ENCODE measurements at regions not wholly inside any gene's neighbourhood (a gene's known extent, or its start where the extent isn't known, plus 50 kb on each side); places are given as distances from the start of the nearest gene placed in this dataset.

GRCh38 chr3:107956991-107957900 lies 133.6 kb downstream of the CD47 start:
- Histone ChIP-seq H3K4me1 (ENCODE audit: control insufficient read depth, insufficient read depth, low read length, poor library complexity, severe bottlenecking) (peaks cover 9% of the 10 kb centered on the region), H3K9me3 (ENCODE audit: control insufficient read depth in 2 of 2, low read length in 2 of 2) (no peaks in the 10 kb centered on the region), H3K27ac (ENCODE audit: insufficient read depth, low read length, poor library complexity, severe bottlenecking) (no peak overlapping the region), H3K36me3 (ENCODE audit: control insufficient read depth, insufficient read depth, low read length) (no peaks in the 10 kb centered on the region), H3K4me3 (ENCODE audit: low read depth, low read length) (no peak overlapping the region), H3K27me3 (ENCODE audit: control insufficient read depth, insufficient read depth, low read length) (no peaks in the 10 kb centered on the region)
- Mint-ChIP-seq H3K4me3 (no peak overlapping the region), H3K9me3 (peaks cover 0 to 1% (median 0%) of the 10 kb centered on the region in 7 donors), H3K27me3 (peaks cover 5% of the 10 kb centered on the region), H3K36me3 (peaks cover 4% of the 10 kb centered on the region), H3K27ac (no peak overlapping the region), H3K4me1 (peaks cover 10 to 23% (median 18%) of the 10 kb centered on the region in 4 donors)
- ATAC-seq (ENCODE audit: low read depth in 2 of 2) (no peak), DNase-seq (no peak)

GRCh38 chr3:107954845-107955244 lies 136.0 kb downstream of the CD47 start:
- H3K27me3 Mint-ChIP-seq, result peaks cover 5% of the 10 kb centered on the region
- no peak overlapping the region for H3K27ac Mint-ChIP-seq
- peaks cover 0 to 1% (median 0%) of the 10 kb centered on the region in 7 donors for H3K9me3 Mint-ChIP-seq
- Histone ChIP-seq H3K36me3 (ENCODE audit: control insufficient read depth, insufficient read depth, low read length) (no peaks in the 10 kb centered on the region), H3K4me3 (ENCODE audit: low read depth, low read length) (no peak overlapping the region), H3K27ac (ENCODE audit: insufficient read depth, low read length, poor library complexity, severe bottlenecking) (no peak overlapping the region), H3K27me3 (ENCODE audit: control insufficient read depth, insufficient read depth, low read length) (no peaks in the 10 kb centered on the region), H3K9me3 (ENCODE audit: control insufficient read depth in 2 of 2, low read length in 2 of 2) (no peaks in the 10 kb centered on the region), H3K4me1 (ENCODE audit: control insufficient read depth, insufficient read depth, low read length, poor library complexity, severe bottlenecking) (peaks cover 9% of the 10 kb centered on the region)
- H3K4me1 Mint-ChIP-seq, result peaks cover 10 to 23% (median 17%) of the 10 kb centered on the region in 4 donors
- ATAC-seq (ENCODE audit: low read depth in 2 of 2) (no peak), DNase-seq (no peak)
- H3K4me3 Mint-ChIP-seq, result no peak overlapping the region
- peaks cover 3% of the 10 kb centered on the region for H3K36me3 Mint-ChIP-seq

GRCh38 chr3:107953722-107954121 lies 137.1 kb downstream of the CD47 start:
- ATAC-seq (ENCODE audit: low read depth in 2 of 2) (no peak), DNase-seq (no peak)
- H3K4me3 Mint-ChIP-seq, result no peak overlapping the region
- H3K4me1 Mint-ChIP-seq, result peaks cover 10 to 23% (median 15%) of the 10 kb centered on the region in 4 donors
- peaks cover 9% of the 10 kb centered on the region for H3K4me1 ChIP-seq (ENCODE audit: control insufficient read depth, insufficient read depth, low read length, poor library complexity, severe bottlenecking)
- no peaks in the 10 kb centered on the region for H3K36me3 Mint-ChIP-seq
- H3K9me3 Mint-ChIP-seq, result peaks cover 0 to 1% (median 0%) of the 10 kb centered on the region in 7 donors
- H3K36me3 ChIP-seq (ENCODE audit: control insufficient read depth, insufficient read depth, low read length), result no peaks in the 10 kb centered on the region
- peaks cover 5% of the 10 kb centered on the region for H3K27me3 Mint-ChIP-seq
- no peak overlapping the region for H3K4me3 ChIP-seq (ENCODE audit: low read depth, low read length)
- H3K27ac ChIP-seq (ENCODE audit: insufficient read depth, low read length, poor library complexity, severe bottlenecking), result no peak overlapping the region
- no peaks in the 10 kb centered on the region for H3K9me3 ChIP-seq (ENCODE audit: control insufficient read depth in 2 of 2, low read length in 2 of 2)
- H3K27me3 ChIP-seq (ENCODE audit: control insufficient read depth, insufficient read depth, low read length), result no peaks in the 10 kb centered on the region
- H3K27ac Mint-ChIP-seq, result no peak overlapping the region

GRCh38 chr3:107951126-107951525 lies 139.7 kb downstream of the CD47 start:
- Mint-ChIP-seq H3K27me3 (peaks cover 5% of the 10 kb centered on the region), H3K36me3 (no peaks in the 10 kb centered on the region), H3K4me1 (peaks cover 10 to 23% (median 15%) of the 10 kb centered on the region in 4 donors), H3K27ac (no peak overlapping the region), H3K4me3 (no peak overlapping the region), H3K9me3 (peaks cover 0 to 2% (median 0%) of the 10 kb centered on the region in 7 donors)
- no peak for ATAC-seq (ENCODE audit: low read depth in 2 of 2)
- Histone ChIP-seq H3K27me3 (ENCODE audit: control insufficient read depth, insufficient read depth, low read length) (no peaks in the 10 kb centered on the region), H3K4me3 (ENCODE audit: low read depth, low read length) (no peak overlapping the region), H3K27ac (ENCODE audit: insufficient read depth, low read length, poor library complexity, severe bottlenecking) (no peak overlapping the region), H3K9me3 (ENCODE audit: control insufficient read depth in 2 of 2, low read length in 2 of 2) (no peaks in the 10 kb centered on the region), H3K36me3 (ENCODE audit: control insufficient read depth, insufficient read depth, low read length) (no peaks in the 10 kb centered on the region), H3K4me1 (ENCODE audit: control insufficient read depth, insufficient read depth, low read length, poor library complexity, severe bottlenecking) (peaks cover 9% of the 10 kb centered on the region)
- no peak for DNase-seq

GRCh38 chr3:107950417-107950816 lies 140.4 kb downstream of the CD47 start:
- no peak overlapping the region for H3K4me3 Mint-ChIP-seq
- peaks cover 0 to 2% (median 0%) of the 10 kb centered on the region in 7 donors for H3K9me3 Mint-ChIP-seq
- H3K4me1 Mint-ChIP-seq, result peaks cover 8 to 22% (median 14%) of the 10 kb centered on the region in 4 donors
- H3K27me3 Mint-ChIP-seq, result peaks cover 5% of the 10 kb centered on the region
- H3K36me3 ChIP-seq (ENCODE audit: control insufficient read depth, insufficient read depth, low read length), result no peaks in the 10 kb centered on the region
- no peaks in the 10 kb centered on the region for H3K9me3 ChIP-seq (ENCODE audit: control insufficient read depth in 2 of 2, low read length in 2 of 2)
- no peak for ATAC-seq (ENCODE audit: low read depth in 2 of 2)
- H3K36me3 Mint-ChIP-seq, result no peaks in the 10 kb centered on the region
- H3K4me1 ChIP-seq (ENCODE audit: control insufficient read depth, insufficient read depth, low read length, poor library complexity, severe bottlenecking), result peaks cover 9% of the 10 kb centered on the region
- no peak overlapping the region for H3K4me3 ChIP-seq (ENCODE audit: low read depth, low read length)
- H3K27me3 ChIP-seq (ENCODE audit: control insufficient read depth, insufficient read depth, low read length), result no peaks in the 10 kb centered on the region
- DNase-seq, result no peak
- H3K27ac ChIP-seq (ENCODE audit: insufficient read depth, low read length, poor library complexity, severe bottlenecking), result no peak overlapping the region
- H3K27ac Mint-ChIP-seq, result no peak overlapping the region

DNA sequence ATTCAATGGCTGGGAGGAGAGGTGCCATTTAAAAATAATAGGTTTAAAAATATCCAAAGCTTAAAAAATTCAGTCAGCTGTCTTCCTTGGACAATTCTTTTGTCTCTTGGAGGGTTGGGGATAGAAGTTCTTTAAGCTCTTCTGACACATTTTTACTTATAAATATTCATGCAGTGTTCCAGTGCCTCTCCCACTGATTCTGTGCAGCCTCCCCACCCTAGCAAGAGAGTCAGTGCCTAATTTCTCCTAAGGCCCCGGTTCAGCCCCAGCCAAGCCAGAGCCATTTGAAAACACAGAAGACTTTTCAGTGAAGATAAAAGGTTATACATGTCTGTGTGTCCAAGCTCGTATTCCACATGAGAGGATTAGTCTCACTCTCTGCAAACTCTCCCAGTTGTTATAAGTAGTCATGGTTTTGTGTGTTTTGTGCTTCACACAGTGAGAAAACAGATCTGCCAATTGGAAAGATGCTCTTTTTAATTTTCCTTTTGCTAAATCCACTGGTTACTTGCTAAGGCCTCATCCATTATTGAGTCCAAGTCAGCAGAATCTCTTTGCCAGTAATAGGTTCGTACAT lies 141.3 kb downstream of the CD47 start:
- no peaks in the 10 kb centered on the region for H3K9me3 ChIP-seq (ENCODE audit: control insufficient read depth in 2 of 2, low read length in 2 of 2)
- H3K27ac ChIP-seq (ENCODE audit: insufficient read depth, low read length, poor library complexity, severe bottlenecking), result no peak overlapping the region
- Mint-ChIP-seq H3K27me3 (no peaks in the 10 kb centered on the region), H3K9me3 (peaks cover 0 to 2% (median 0%) of the 10 kb centered on the region in 7 donors), H3K27ac (no peak overlapping the region), H3K4me3 (no peak overlapping the region), H3K4me1 (peaks cover 2 to 12% (median 8%) of the 10 kb centered on the region in 4 donors), H3K36me3 (no peaks in the 10 kb centered on the region)
- no peak for ATAC-seq (ENCODE audit: low read depth in 2 of 2)
- peaks cover 9% of the 10 kb centered on the region for H3K4me1 ChIP-seq (ENCODE audit: control insufficient read depth, insufficient read depth, low read length, poor library complexity, severe bottlenecking)
- no peaks in the 10 kb centered on the region for H3K36me3 ChIP-seq (ENCODE audit: control insufficient read depth, insufficient read depth, low read length)
- H3K27me3 ChIP-seq (ENCODE audit: control insufficient read depth, insufficient read depth, low read length), result no peaks in the 10 kb centered on the region
- no peak overlapping the region for H3K4me3 ChIP-seq (ENCODE audit: low read depth, low read length)
- DNase-seq, result no peak

GRCh38 chr3:107947203-107947602 lies 143.6 kb downstream of the CD47 start:
- Histone ChIP-seq H3K27ac (ENCODE audit: insufficient read depth, low read length, poor library complexity, severe bottlenecking) (no peak overlapping the region), H3K27me3 (ENCODE audit: control insufficient read depth, insufficient read depth, low read length) (no peaks in the 10 kb centered on the region), H3K9me3 (ENCODE audit: control insufficient read depth in 2 of 2, low read length in 2 of 2) (no peaks in the 10 kb centered on the region), H3K4me3 (ENCODE audit: low read depth, low read length) (no peak overlapping the region), H3K36me3 (ENCODE audit: control insufficient read depth, insufficient read depth, low read length) (no peaks in the 10 kb centered on the region), H3K4me1 (ENCODE audit: control insufficient read depth, insufficient read depth, low read length, poor library complexity, severe bottlenecking) (no peaks in the 10 kb centered on the region)
- Mint-ChIP-seq H3K36me3 (no peaks in the 10 kb centered on the region), H3K27ac (no peak overlapping the region), H3K27me3 (no peaks in the 10 kb centered on the region), H3K4me3 (no peak overlapping the region), H3K4me1 (peaks cover 0 to 3% (median 2%) of the 10 kb centered on the region in 4 donors), H3K9me3 (peaks cover 0 to 2% (median 0%) of the 10 kb centered on the region in 7 donors)
- no peak for ATAC-seq (ENCODE audit: low read depth in 2 of 2)
- DNase-seq, result no peak

All from CD4-positive, CD25-positive, alpha-beta regulatory T cell (primary cell).